GM12878 (cell line): ENCODE measurements at regions not wholly inside any gene's neighbourhood (a gene's known extent, or its start where the extent isn't known, plus 50 kb on each side); places are given as distances from the start of the nearest gene placed in this dataset.

Source experiments
- ATAC-seq: fragments of 200-7000 bp; cut with Tn5 transposase; 3 replicates; pipeline ENCODE4 v1.9.1; 2020; ENCODE audit warnings: mild to moderate bottlenecking, moderate library complexity
- BruUV-seq: library from RNA; stranded (reverse); fragments of 400-500 nt; replicated peaks from 2 replicates; lab custom pipeline; 2021; lab: Mats Ljungman, UMichigan
- CTCF ChIA-PET: fragments of 300-600 bp; sonication (Branson Sonifier 250); formaldehyde crosslinking; extraction: SDS; loops from one replicate; lab custom pipeline; 2021; ENCODE audit warnings: inconsistent platforms; lab: Yijun Ruan, JAX
- POLR2A ChIA-PET: fragments of 350-600 bp; formaldehyde crosslinking; extraction: SDS; loops from one replicate; lab custom pipeline; 2021; ENCODE audit warnings: inconsistent platforms; lab: Charles Lee
- RAD21 ChIA-PET: fragments of 300-600 bp; sonication (Branson Sonifier 250); formaldehyde crosslinking; loops from one replicate; lab custom pipeline; 2023; ENCODE audit warnings: antibody characterized with exemption; ENCODE audit not compliant: unreplicated experiment; lab: Charles Lee
- SMC1A ChIA-PET: fragments of 300-600 bp; sonication (Branson Sonifier 250); formaldehyde crosslinking; loops from one replicate; lab custom pipeline; 2023; ENCODE audit not compliant: unreplicated experiment, uncharacterized antibody; lab: Charles Lee
- DNase-seq: peaks from one replicate; pipeline ENCODE4 v3.0.0-alpha.2; 2011; ENCODE audit warnings: low read depth, low spot score
- FAIRE-seq: peaks from 3 replicates; lab custom pipeline; 2011; peaks lifted over from hg19 to GRCh38; lab: Jason Lieb, UNC
- H2AFZ ChIP-seq: 2 replicates; pipeline ENCODE4 v1.6.0; 2011; ENCODE audit warnings: low read depth, low read length, control low read depth; ENCODE audit not compliant: control insufficient read depth
- H3K27ac ChIP-seq: 2 replicates; pipeline ENCODE4 v1.5.1; 2011; ENCODE audit warnings: control low read depth; ENCODE audit not compliant: control insufficient read depth, insufficient read depth
- H3K27me3 ChIP-seq, 2 experiments: replicated peaks in 1 of 2; 2 replicates each; pipeline versions ENCODE4 v1.6.0 to v1.6.1; 2011; ENCODE audit warnings: low read length in 1 of 2; ENCODE audit not compliant: control insufficient read depth in 2 of 2, insufficient read depth in 2 of 2
- H3K36me3 ChIP-seq, 2 experiments: 2 replicates each; pipeline ENCODE4 v1.5.1; 2011; ENCODE audit warnings: low read length in 1 of 2; ENCODE audit not compliant: control insufficient read depth in 2 of 2, insufficient read depth in 2 of 2
- H3K4me1 ChIP-seq: 2 replicates; pipeline ENCODE4 v1.6.1; 2011; ENCODE audit warnings: mild to moderate bottlenecking, low read length, moderate library complexity, mixed read lengths; ENCODE audit not compliant: control insufficient read depth, insufficient read depth
- H3K4me2 ChIP-seq: 2 replicates; pipeline ENCODE4 v1.6.0; 2011; ENCODE audit warnings: control low read depth; ENCODE audit not compliant: control insufficient read depth, insufficient read depth
- H3K4me3 ChIP-seq: fragments of 200-600 bp; sonication (generic); 2 replicates; pipeline ENCODE4 v1.5.1; 2016
- H3K79me2 ChIP-seq: 2 replicates; pipeline ENCODE4 v1.6.0; 2011; ENCODE audit warnings: low read length; ENCODE audit not compliant: control insufficient read depth, insufficient read depth
- H3K9ac ChIP-seq: 2 replicates; pipeline ENCODE4 v1.8.0; 2011; ENCODE audit warnings: low read length, control low read depth, mixed read lengths; ENCODE audit not compliant: control insufficient read depth, insufficient read depth
- H3K9me3 ChIP-seq: replicated peaks from 3 replicates; pipeline ENCODE4 v1.5.1; 2011; ENCODE audit warnings: mild to moderate bottlenecking, low read length; ENCODE audit not compliant: control insufficient read depth, insufficient read depth
- H4K20me1 ChIP-seq: 2 replicates; pipeline ENCODE4 v1.6.0; 2011; ENCODE audit not compliant: control insufficient read depth, insufficient read depth
- CREB1 ChIP-seq: IDR thresholded peaks from 2 replicates; pipeline ENCODE4 v1.6.1; 2012; ENCODE audit warnings: low read depth, mild to moderate bottlenecking, inconsistent platforms
- EED ChIP-seq: sonication (generic); IDR thresholded peaks from 2 replicates; pipeline ENCODE4 v1.6.1; 2016; ENCODE audit warnings: antibody characterized with exemption, low read depth
- GABPA ChIP-seq: IDR thresholded peaks from 2 replicates; pipeline ENCODE4 v1.6.1; 2014; ENCODE audit warnings: antibody characterized with exemption, low read depth, mild to moderate bottlenecking, inconsistent platforms
- HCFC1 ChIP-seq: fragments of 150-350 bp; IDR thresholded peaks from 2 replicates; pipeline ENCODE4 v1.6.1; 2014; ENCODE audit warnings: low read length
- KLF5 ChIP-seq: fragments of 450-650 bp; IDR thresholded peaks from 2 replicates; pipeline ENCODE4 v1.6.1; 2014; ENCODE audit warnings: mild to moderate bottlenecking; ENCODE audit not compliant: partially characterized antibody
- PBX3 ChIP-seq: IDR thresholded peaks from 2 replicates; pipeline ENCODE4 v1.6.1; 2011; ENCODE audit warnings: mild to moderate bottlenecking, low read depth, low read length, moderate library complexity; ENCODE audit not compliant: insufficient replicate concordance
- RBBP5 ChIP-seq: fragments of 200-600 bp; sonication (generic); conservative IDR thresholded peaks from 2 replicates; pipeline ENCODE4 v1.6.1; 2016
- ZNF592 ChIP-seq: fragments of 450-650 bp; IDR thresholded peaks from 2 replicates; pipeline ENCODE4 v1.6.1; 2017; ENCODE audit warnings: mild to moderate bottlenecking, moderate library complexity
- ZNF687 ChIP-seq: fragments of 450-650 bp; IDR thresholded peaks from 2 replicates; pipeline ENCODE4 v1.6.1; 2017; ENCODE audit warnings: mild to moderate bottlenecking, moderate library complexity
- WGBS: methylation state at CpG from one replicate; pipeline ENCODE4 v1.1.6; 2016; ENCODE audit warnings: low lambda C conversion rate; ENCODE audit not compliant: insufficient replicate concordance, insufficient coverage; ENCODE audit errors: missing lambda C conversion rate; 5-methylcytosine and 5-hydroxymethylcytosine counted together
- in situ Hi-C: fragments of 300-500 bp; cut with MboI; formaldehyde crosslinking; loops from 9 replicates; pipeline ENCODE4 v1.14.3; 2018; ENCODE audit warnings: mixed read lengths
- intact Hi-C: fragments of 100-400 bp; cut with micrococcal nuclease; formaldehyde crosslinking; loops from one replicate; pipeline ENCODE4 v1.14.2; 2022; ENCODE audit not compliant: unreplicated experiment

GRCh38 chr21:18869104-18869503 lies 465.5 kb upstream of the TMPRSS15 start:
- ATAC-seq (no peak), FAIRE-seq (no peak), DNase-seq (no peak)
- CTCF ChIA-PET, result no interaction called here
- Histone ChIP-seq H3K4me1 (no peaks in the 10 kb centered on the region), H3K36me3 (no peaks in the 10 kb centered on the region), H3K4me3 (no peak overlapping the region), H3K9me3 (no peaks in the 10 kb centered on the region), H3K27ac (no peak overlapping the region), H3K9ac (no peak overlapping the region), H3K27me3 (no peaks in the 10 kb centered on the region), H3K79me2 (no peaks in the 10 kb centered on the region), H2AFZ (no peak overlapping the region), H3K4me2 (no peak overlapping the region), H4K20me1 (no peaks in the 10 kb centered on the region)
- intact Hi-C loops (no loop called here), in situ Hi-C loops (no loop called here)
- no TSS peak for BruUV-seq
- TF ChIP-seq ZNF687, result no peak
- TF ChIP-seq KLF5, result no peak
- WGBS, result 0% methylated on average over 1 of the region's 1 CpG
- SMC1A ChIA-PET, result no interaction called here
- POLR2A ChIA-PET, result no interaction called here
- RAD21 ChIA-PET, result no interaction called here

GRCh38 chr21:18877917-18878316 lies 474.3 kb upstream of the TMPRSS15 start:
- no peak for FAIRE-seq
- no TSS peak for BruUV-seq
- Histone ChIP-seq H2AFZ (no peak overlapping the region), H3K27ac (no peak overlapping the region), H3K9ac (no peak overlapping the region), H3K79me2 (no peaks in the 10 kb centered on the region), H3K4me3 (no peak overlapping the region), H4K20me1 (no peaks in the 10 kb centered on the region), H3K27me3 (no peaks in the 10 kb centered on the region), H3K36me3 (no peaks in the 10 kb centered on the region), H3K9me3 (no peaks in the 10 kb centered on the region; the same call in 2 of the 3 replicates), H3K4me1 (no peaks in the 10 kb centered on the region), H3K4me2 (no peak overlapping the region)
- CTCF ChIA-PET, result no interaction called here
- in situ Hi-C loops, result no loop called here
- intact Hi-C loops, result loop anchor here (10.0 kb wide), 1 partner anchor 57 kb away; no protein-coding TSS in a partner anchor
- RAD21 ChIA-PET, result no interaction called here
- SMC1A ChIA-PET, result interaction anchor here (0.7 kb wide), 1 partner anchor 67 kb away, joined by 3 read pairs; no protein-coding TSS in a partner anchor
- ATAC-seq, result no peak
- WGBS, result 19% methylated on average over 9 of the region's 9 CpGs
- POLR2A ChIA-PET, result no interaction called here
- DNase-seq, result no peak
- TF ChIP-seq PBX3 (no peak), RBBP5 (no peak), HCFC1 (no peak), ZNF592 (no peak), KLF5 (no peak), GABPA (no peak), CREB1 (no peak), EED (no peak)
